ENCODE measurements at regions not wholly inside any gene's neighbourhood (a gene's known extent, or its start where the extent isn't known, plus 50 kb on each side); places are given as distances from the start of the nearest gene placed in this dataset.
A peak's percentile ranks its signal among the peaks of the same experiment; 100 is the strongest.

DNA sequence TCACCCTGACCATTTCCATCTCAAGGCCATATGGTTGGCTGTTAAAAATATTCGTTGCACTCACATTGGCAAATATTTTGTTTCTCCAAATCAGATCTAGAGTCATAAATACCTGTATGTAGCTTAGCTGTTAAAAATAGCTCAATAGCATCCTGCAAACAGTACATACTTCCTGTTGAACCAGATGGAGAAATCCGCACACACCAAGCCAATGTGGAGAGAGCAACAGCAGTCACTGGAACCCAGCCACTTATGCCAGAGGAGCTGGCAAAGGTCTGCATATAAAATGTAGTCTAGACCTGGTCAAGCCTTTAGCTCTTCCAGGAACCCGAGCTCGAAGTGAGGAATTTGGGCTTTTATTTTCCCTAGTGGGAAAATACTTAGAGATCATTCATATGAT is 146.4 kb upstream of the KCNJ16 start:
- no peak overlapping the region for H3K27ac ChIP-seq (ENCODE audit: low read depth, low read length)
- H3K4ac ChIP-seq (ENCODE audit: low read depth, low read length), result no peak overlapping the region
- H3K79me1 ChIP-seq (ENCODE audit: low read length), result no peaks in the 10 kb centered on the region
- H4K91ac ChIP-seq (ENCODE audit: low read depth, low read length), result no peak overlapping the region
- no peaks in the 10 kb centered on the region for H3K27me3 ChIP-seq (ENCODE audit: insufficient read depth, low read length)
- no peak overlapping the region for H4K8ac ChIP-seq (ENCODE audit: low read depth, low read length)
- no peaks in the 10 kb centered on the region for H3K79me2 ChIP-seq (ENCODE audit: control insufficient read depth, insufficient read depth, low read length, poor library complexity)
- H2BK5ac ChIP-seq (ENCODE audit: low read depth, low read length, poor library complexity), result no peak overlapping the region
- no peak overlapping the region for H3K9ac ChIP-seq (ENCODE audit: low read length)
- WGBS (ENCODE audit: extremely low coverage, insufficient coverage, insufficient read length), result no CpG with 5 or more reads among the region's 4 CpGs
- no peak overlapping the region for H4K12ac ChIP-seq (ENCODE audit: low read depth, low read length)
- H3K18ac ChIP-seq (ENCODE audit: low read length), result no peak overlapping the region
- H3K23ac ChIP-seq (ENCODE audit: low read length), result no peak overlapping the region
- no peak overlapping the region for H2BK120ac ChIP-seq (ENCODE audit: insufficient read depth, low read length, poor library complexity)
- no peak overlapping the region for H2BK12ac ChIP-seq (ENCODE audit: low read length)
- H3K4me3 ChIP-seq (ENCODE audit: low read depth, low read length), result no peak overlapping the region
- no peak overlapping the region for H3K14ac ChIP-seq (ENCODE audit: low read length)
- DNase-seq, result no peak
- no peak overlapping the region for H2AK5ac ChIP-seq (ENCODE audit: low read length)
- H3K4me1 ChIP-seq (ENCODE audit: control insufficient read depth in 1 of 2, insufficient read depth in 2 of 2, low read length in 2 of 2), result no peaks in the 10 kb centered on the region
- H2AFZ ChIP-seq (ENCODE audit: insufficient read depth, low read length, poor library complexity), result no peak overlapping the region
- no peak overlapping the region for H3K4me2 ChIP-seq (ENCODE audit: low read length)
- H3K9me3 ChIP-seq (ENCODE audit: insufficient read depth, low read depth, low read length), result no peaks in the 10 kb centered on the region
- no peaks in the 10 kb centered on the region for H3K36me3 ChIP-seq (ENCODE audit: control insufficient read depth in 1 of 2, insufficient read depth in 2 of 2, low read length in 2 of 2)

GRCh38 chr17:69936996-69937395 is 138.0 kb upstream of the KCNJ16 start:
- H3K79me1 ChIP-seq (ENCODE audit: low read length), result no peaks in the 10 kb centered on the region
- H3K9me3 ChIP-seq (ENCODE audit: insufficient read depth, low read depth, low read length), result no peaks in the 10 kb centered on the region
- H3K18ac ChIP-seq (ENCODE audit: low read length), result no peak overlapping the region
- H3K27me3 ChIP-seq (ENCODE audit: insufficient read depth, low read length), result no peaks in the 10 kb centered on the region
- no peak overlapping the region for H3K23ac ChIP-seq (ENCODE audit: low read length)
- no peak overlapping the region for H3K27ac ChIP-seq (ENCODE audit: low read depth, low read length)
- no peak overlapping the region for H3K9ac ChIP-seq (ENCODE audit: low read length)
- no peak overlapping the region for H3K4me3 ChIP-seq (ENCODE audit: low read depth, low read length)
- no peak overlapping the region for H2BK5ac ChIP-seq (ENCODE audit: low read depth, low read length, poor library complexity)
- no peak overlapping the region for H3K4ac ChIP-seq (ENCODE audit: low read depth, low read length)
- no peak overlapping the region for H2BK120ac ChIP-seq (ENCODE audit: insufficient read depth, low read length, poor library complexity)
- no peak overlapping the region for H2AK5ac ChIP-seq (ENCODE audit: low read length)
- no peak overlapping the region for H4K12ac ChIP-seq (ENCODE audit: low read depth, low read length)
- no peaks in the 10 kb centered on the region for H3K79me2 ChIP-seq (ENCODE audit: control insufficient read depth, insufficient read depth, low read length, poor library complexity)
- H4K91ac ChIP-seq (ENCODE audit: low read depth, low read length), result no peak overlapping the region
- no peak overlapping the region for H3K14ac ChIP-seq (ENCODE audit: low read length)
- no peaks in the 10 kb centered on the region for H3K36me3 ChIP-seq (ENCODE audit: control insufficient read depth in 1 of 2, insufficient read depth in 2 of 2, low read length in 2 of 2)
- H2BK12ac ChIP-seq (ENCODE audit: low read length), result no peak overlapping the region
- H4K8ac ChIP-seq (ENCODE audit: low read depth, low read length), result no peak overlapping the region
- no CpG with 5 or more reads among the region's 3 CpGs for WGBS (ENCODE audit: extremely low coverage, insufficient coverage, insufficient read length)
- H2AFZ ChIP-seq (ENCODE audit: insufficient read depth, low read length, poor library complexity), result no peak overlapping the region
- DNase-seq, result peak; percentile 61 to 94
- H3K4me1 ChIP-seq (ENCODE audit: control insufficient read depth in 1 of 2, insufficient read depth in 2 of 2, low read length in 2 of 2), result no peaks in the 10 kb centered on the region
- H3K4me2 ChIP-seq (ENCODE audit: low read length), result no peak overlapping the region

GRCh38 chr17:69943058-69943457 is 132.0 kb upstream of the KCNJ16 start:
- H4K8ac ChIP-seq (ENCODE audit: low read depth, low read length), result no peak overlapping the region
- no peak overlapping the region for H3K4ac ChIP-seq (ENCODE audit: low read depth, low read length)
- no peaks in the 10 kb centered on the region for H3K9me3 ChIP-seq (ENCODE audit: insufficient read depth, low read depth, low read length)
- no peaks in the 10 kb centered on the region for H3K36me3 ChIP-seq (ENCODE audit: control insufficient read depth in 1 of 2, insufficient read depth in 2 of 2, low read length in 2 of 2)
- no peak overlapping the region for H3K4me3 ChIP-seq (ENCODE audit: low read depth, low read length)
- no peak overlapping the region for H3K9ac ChIP-seq (ENCODE audit: low read length)
- H3K23ac ChIP-seq (ENCODE audit: low read length), result no peak overlapping the region
- H4K12ac ChIP-seq (ENCODE audit: low read depth, low read length), result no peak overlapping the region
- H2BK12ac ChIP-seq (ENCODE audit: low read length), result no peak overlapping the region
- H2AFZ ChIP-seq (ENCODE audit: insufficient read depth, low read length, poor library complexity), result no peak overlapping the region
- no peak for DNase-seq
- H3K18ac ChIP-seq (ENCODE audit: low read length), result no peak overlapping the region
- H3K4me1 ChIP-seq (ENCODE audit: control insufficient read depth in 1 of 2, insufficient read depth in 2 of 2, low read length in 2 of 2), result no peaks in the 10 kb centered on the region
- H4K91ac ChIP-seq (ENCODE audit: low read depth, low read length), result no peak overlapping the region
- no peak overlapping the region for H2BK5ac ChIP-seq (ENCODE audit: low read depth, low read length, poor library complexity)
- no peaks in the 10 kb centered on the region for H3K27me3 ChIP-seq (ENCODE audit: insufficient read depth, low read length)
- H3K4me2 ChIP-seq (ENCODE audit: low read length), result no peak overlapping the region
- no peaks in the 10 kb centered on the region for H3K79me2 ChIP-seq (ENCODE audit: control insufficient read depth, insufficient read depth, low read length, poor library complexity)
- H3K27ac ChIP-seq (ENCODE audit: low read depth, low read length), result no peak overlapping the region
- no peak overlapping the region for H2AK5ac ChIP-seq (ENCODE audit: low read length)
- no peaks in the 10 kb centered on the region for H3K79me1 ChIP-seq (ENCODE audit: low read length)
- H3K14ac ChIP-seq (ENCODE audit: low read length), result no peak overlapping the region
- H2BK120ac ChIP-seq (ENCODE audit: insufficient read depth, low read length, poor library complexity), result no peak overlapping the region

DNA sequence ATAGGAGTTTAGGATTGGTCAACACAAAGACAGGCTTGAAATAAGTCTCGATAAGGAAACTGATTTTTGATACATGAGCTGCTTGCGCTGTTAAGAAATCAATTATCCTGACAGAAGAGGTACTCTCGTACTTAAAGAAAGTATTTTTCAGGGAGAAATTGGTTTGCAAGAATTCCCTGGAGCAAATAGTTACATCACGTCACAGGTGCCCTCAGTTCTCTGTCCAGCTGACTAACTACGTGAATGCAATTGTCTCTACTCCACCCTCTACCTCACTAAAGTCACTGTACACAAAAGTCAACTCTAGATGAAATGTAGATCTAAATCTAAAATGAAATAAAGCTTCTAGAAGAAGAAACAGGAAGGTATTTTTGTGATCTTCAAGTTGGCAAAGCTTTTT is 130.6 kb upstream of the KCNJ16 start:
- H3K4me2 ChIP-seq (ENCODE audit: low read length), result no peak overlapping the region
- no peak overlapping the region for H3K23ac ChIP-seq (ENCODE audit: low read length)
- no peaks in the 10 kb centered on the region for H3K9me3 ChIP-seq (ENCODE audit: insufficient read depth, low read depth, low read length)
- H3K4me3 ChIP-seq (ENCODE audit: low read depth, low read length), result no peak overlapping the region
- no peak overlapping the region for H4K91ac ChIP-seq (ENCODE audit: low read depth, low read length)
- no peak overlapping the region for H2AFZ ChIP-seq (ENCODE audit: insufficient read depth, low read length, poor library complexity)
- no peaks in the 10 kb centered on the region for H3K36me3 ChIP-seq (ENCODE audit: control insufficient read depth in 1 of 2, insufficient read depth in 2 of 2, low read length in 2 of 2)
- peak; percentile 65 to 85 for DNase-seq
- no peaks in the 10 kb centered on the region for H3K79me1 ChIP-seq (ENCODE audit: low read length)
- WGBS (ENCODE audit: extremely low coverage, insufficient coverage, insufficient read length), result no CpG with 5 or more reads among the region's 5 CpGs
- H3K27me3 ChIP-seq (ENCODE audit: insufficient read depth, low read length), result no peaks in the 10 kb centered on the region
- no peak overlapping the region for H4K8ac ChIP-seq (ENCODE audit: low read depth, low read length)
- H4K12ac ChIP-seq (ENCODE audit: low read depth, low read length), result no peak overlapping the region
- H2AK5ac ChIP-seq (ENCODE audit: low read length), result no peak overlapping the region
- no peak overlapping the region for H3K9ac ChIP-seq (ENCODE audit: low read length)
- no peak overlapping the region for H2BK12ac ChIP-seq (ENCODE audit: low read length)
- H3K4me1 ChIP-seq (ENCODE audit: control insufficient read depth in 1 of 2, insufficient read depth in 2 of 2, low read length in 2 of 2), result no peaks in the 10 kb centered on the region
- H2BK120ac ChIP-seq (ENCODE audit: insufficient read depth, low read length, poor library complexity), result no peak overlapping the region
- H3K14ac ChIP-seq (ENCODE audit: low read length), result no peak overlapping the region
- H3K4ac ChIP-seq (ENCODE audit: low read depth, low read length), result no peak overlapping the region
- no peaks in the 10 kb centered on the region for H3K79me2 ChIP-seq (ENCODE audit: control insufficient read depth, insufficient read depth, low read length, poor library complexity)
- H3K27ac ChIP-seq (ENCODE audit: low read depth, low read length), result no peak overlapping the region
- H3K18ac ChIP-seq (ENCODE audit: low read length), result no peak overlapping the region
- no peak overlapping the region for H2BK5ac ChIP-seq (ENCODE audit: low read depth, low read length, poor library complexity)
